ENCODE measurements at regions not wholly inside any gene's neighbourhood (a gene's known extent, or its start where the extent isn't known, plus 50 kb on each side); places are given as distances from the start of the nearest gene placed in this dataset.

Small RNA genes in the stretch of these regions (small RNA-seq; reads per million reads assigned to genes)
- gene RF00003 (ENCODE audit: low replicate concordance) (1.0 reads per million, percentile 82 among the genes with 10 or more reads in this experiment), gene RNVU1-4 (ENCODE audit: low replicate concordance) (1.4 reads per million, percentile 87 among the genes with 10 or more reads in this experiment)

Data from lung (tissue), 1 donor.